ENCODE measurements at regions not wholly inside any gene's neighbourhood (a gene's known extent, or its start where the extent isn't known, plus 50 kb on each side); places are given as distances from the start of the nearest gene placed in this dataset.
A peak's percentile ranks its signal among the peaks of the same experiment; 100 is the strongest.

DNA sequence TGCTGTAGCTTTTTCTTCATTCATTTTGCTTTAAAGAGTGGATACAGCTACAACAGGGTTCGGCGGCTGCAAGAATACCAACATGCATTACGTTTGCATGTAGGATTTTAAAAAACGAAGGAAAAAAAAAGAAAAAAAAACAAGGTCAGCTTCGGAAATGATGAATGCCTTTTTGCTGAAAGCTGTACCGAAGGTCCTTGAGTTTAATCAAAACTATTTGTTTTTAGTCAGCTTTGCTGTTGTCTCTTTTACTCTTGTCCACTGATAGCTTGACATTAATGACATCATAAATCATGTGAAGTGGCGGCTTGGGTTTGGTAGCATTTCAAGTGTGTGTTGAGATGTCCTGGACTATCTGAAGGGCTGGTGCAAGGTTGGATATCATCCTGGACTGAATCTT, 779.1 kb downstream of the NR2F1-AS1 start:
- peak in 1 of 3 donors; percentile 36 for DNase-seq

- peak; percentile 76 to 92 (median 79) for DNase-seq
These were observed 780.7 kb downstream of the NR2F1-AS1 start for GRCh38 chr5:92800365-92800764.

GRCh38 chr5:92795633-92796032, 785.4 kb downstream of the NR2F1-AS1 start:
- no peak for DNase-seq

DNA sequence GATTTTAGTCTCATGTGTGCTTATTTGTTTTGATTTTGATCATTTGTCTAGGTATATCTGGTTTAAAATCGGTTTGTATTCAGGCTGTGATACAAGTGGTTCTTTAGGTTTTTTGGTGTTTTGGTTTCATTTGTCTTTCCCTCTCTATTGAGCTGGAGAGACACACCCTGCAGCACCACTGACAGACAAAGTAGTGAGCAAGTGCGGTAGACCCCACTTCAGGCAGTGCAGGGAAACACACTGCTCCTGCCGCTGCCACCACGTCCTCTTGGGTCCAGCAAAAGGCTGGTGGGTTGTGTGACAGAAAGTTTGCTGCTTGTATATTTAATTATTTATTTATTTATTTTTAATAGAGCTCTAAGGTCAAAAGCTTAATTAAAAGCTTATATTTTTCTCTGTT, 801.0 kb downstream of the NR2F1-AS1 start:
- no peak for DNase-seq

GRCh38 chr5:92779536-92779935, 801.5 kb downstream of the NR2F1-AS1 start:
- DNase-seq: no peak

DNA sequence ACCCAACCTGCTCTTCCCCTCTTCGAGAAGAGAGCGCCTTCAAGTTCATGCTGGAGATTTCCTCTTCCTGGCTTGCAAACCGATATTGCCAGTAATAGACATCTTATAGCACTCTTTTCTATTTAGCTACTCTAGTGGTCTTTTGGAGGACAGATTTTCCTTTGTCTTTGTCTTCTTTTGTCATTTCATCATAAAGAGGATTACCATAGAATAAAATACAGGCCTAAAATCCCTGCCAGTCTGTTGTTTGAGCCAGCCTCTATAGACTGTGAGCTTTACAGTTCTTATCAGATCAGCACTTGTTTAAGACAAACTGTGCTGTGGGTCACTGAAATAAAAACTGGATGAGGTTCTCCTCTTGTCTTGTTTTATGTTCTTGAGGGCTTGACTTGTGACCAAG, 802.8 kb downstream of the NR2F1-AS1 start:
- DNase-seq: no peak

DNA sequence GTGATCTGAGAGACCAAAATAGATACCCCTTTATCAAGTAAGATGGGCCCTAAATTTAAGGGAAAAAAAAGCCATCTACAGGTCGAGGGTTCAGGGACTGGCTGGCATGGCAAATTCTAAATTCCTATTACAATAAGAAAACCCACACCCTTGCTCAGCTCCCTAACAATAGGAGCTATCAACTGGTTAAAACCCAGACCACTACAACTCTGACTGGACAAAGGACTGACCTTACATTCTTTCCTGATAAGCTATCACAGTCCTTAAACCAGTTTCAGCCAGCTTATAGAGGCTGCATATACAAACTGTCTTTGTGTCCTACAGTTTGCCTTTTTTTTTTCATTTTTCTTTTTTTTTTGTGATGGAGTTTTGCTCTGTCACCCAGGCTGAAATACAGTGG, 803.6 kb downstream of the NR2F1-AS1 start:
- no peak for DNase-seq

- DNase-seq: no peak
These were observed 805.1 kb downstream of the NR2F1-AS1 start for GRCh38 chr5:92775711-92776615.

GRCh38 chr5:92769978-92770377, 811.0 kb downstream of the NR2F1-AS1 start:
- no peak for DNase-seq

- no peak for DNase-seq
These were observed 819.4 kb downstream of the NR2F1-AS1 start for GRCh38 chr5:92761585-92761984.

DNA sequence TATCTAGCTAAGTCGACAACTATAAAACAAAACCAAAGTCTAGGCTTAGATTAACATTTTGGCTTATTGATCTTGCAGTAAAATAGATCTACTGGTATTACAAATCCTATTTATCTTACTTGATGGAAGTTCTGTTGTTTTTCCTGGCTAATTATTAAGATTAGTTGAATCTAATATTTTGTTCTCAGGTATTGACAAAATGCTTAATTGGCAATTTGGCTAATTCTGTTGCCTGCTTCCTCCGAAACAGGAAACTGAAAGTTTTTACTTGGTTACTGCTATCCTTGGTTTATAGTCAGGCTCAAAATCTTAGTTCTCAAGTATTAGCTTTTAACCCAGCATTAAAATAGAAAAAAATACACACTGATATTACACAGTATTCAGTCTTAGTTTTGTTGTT, 820.5 kb downstream of the NR2F1-AS1 start:
- no peak for DNase-seq

- DNase-seq: peak in 1 of 3 donors; percentile 26
These were observed 822.5 kb downstream of the NR2F1-AS1 start for GRCh38 chr5:92758552-92758951.

- DNase-seq: no peak
These were observed 831.1 kb downstream of the NR2F1-AS1 start for GRCh38 chr5:92749943-92750342.

GRCh38 chr5:92748072-92748676, 832.8 kb downstream of the NR2F1-AS1 start:
- DNase-seq: no peak

- no peak for DNase-seq
These were observed 839.1 kb downstream of the NR2F1-AS1 start for GRCh38 chr5:92741906-92742305.

GRCh38 chr5:92734211-92734940, 846.6 kb downstream of the NR2F1-AS1 start:
- no peak for DNase-seq

DNA sequence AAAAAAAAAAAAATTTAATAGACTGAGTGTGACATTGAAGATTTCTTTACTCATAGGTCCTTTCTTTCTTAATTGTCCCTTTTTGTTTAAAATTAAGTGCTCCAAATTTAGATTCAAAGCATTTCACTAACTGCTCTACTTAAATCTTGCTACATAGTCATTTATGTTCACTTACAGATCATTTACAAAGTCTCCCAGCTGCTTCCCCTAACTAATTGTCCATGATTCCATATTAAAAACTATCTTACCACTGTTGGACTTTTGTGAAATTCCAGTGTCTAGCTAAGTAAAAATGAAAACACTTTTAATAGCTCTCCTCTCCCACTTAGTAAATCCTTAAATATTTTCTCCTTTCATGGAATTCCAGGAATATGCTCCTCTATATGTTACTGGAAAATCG, 850.5 kb downstream of the NR2F1-AS1 start:
- DNase-seq: no peak

- no peak for DNase-seq
These were observed 851.9 kb downstream of the NR2F1-AS1 start for GRCh38 chr5:92729088-92729487.

DNA sequence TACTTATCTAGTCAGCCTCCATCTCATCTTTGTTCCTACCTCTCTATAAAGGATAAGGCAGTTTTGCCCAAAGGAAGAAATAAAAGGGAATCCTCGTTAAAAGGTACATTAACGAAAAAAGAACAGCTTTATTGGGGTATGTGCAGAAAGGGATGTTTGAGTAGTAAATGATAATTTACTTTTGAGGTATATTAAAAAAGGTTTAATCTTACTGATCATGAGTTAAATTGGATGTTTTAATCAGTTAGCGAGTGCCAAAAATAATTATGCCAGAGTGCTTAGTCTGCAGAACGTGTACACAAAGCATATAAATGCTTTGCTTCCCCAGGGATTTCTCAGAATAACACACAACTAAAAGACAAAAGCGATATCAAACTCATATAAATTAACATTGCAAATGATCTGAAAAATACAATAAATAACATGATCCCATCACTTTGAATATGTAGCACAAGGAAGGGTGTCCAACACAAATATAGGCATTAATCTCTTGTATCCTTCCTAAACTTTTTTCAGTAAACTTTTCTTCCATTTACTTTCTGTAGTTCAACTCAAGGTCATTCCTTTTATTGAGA, 865.0 kb downstream of the NR2F1-AS1 start:
- DNase-seq: peak in 1 of 3 donors; percentile 5

- no peak for DNase-seq
These were observed 867.2 kb downstream of the NR2F1-AS1 start for GRCh38 chr5:92713826-92714225.

DNA sequence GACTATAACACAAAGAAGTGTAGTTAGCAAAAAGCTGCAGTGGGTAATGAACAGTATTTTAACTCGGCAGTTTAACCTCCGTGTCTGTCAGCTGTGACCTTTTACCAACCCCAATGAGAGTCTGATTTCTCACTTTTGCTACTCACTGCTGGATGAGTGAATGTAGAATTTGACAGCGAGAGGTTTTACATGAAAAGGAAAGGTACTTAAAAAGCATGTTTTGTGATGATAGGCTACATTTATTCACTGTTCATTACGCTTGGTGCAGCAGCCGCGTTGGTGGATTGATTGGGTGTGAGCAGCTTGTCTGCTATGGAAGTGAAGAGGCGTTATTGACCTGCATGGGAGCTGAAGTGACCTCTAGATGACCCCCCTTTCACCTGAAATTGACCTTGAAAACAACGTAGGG, 867.7 kb downstream of the NR2F1-AS1 start:
- DNase-seq: no peak

GRCh38 chr5:92711956-92712355, 869.1 kb downstream of the NR2F1-AS1 start:
- no peak for DNase-seq

All from muscle of back (tissue), 3 donors.